ENCODE measurements at regions not wholly inside any gene's neighbourhood (a gene's known extent, or its start where the extent isn't known, plus 50 kb on each side); places are given as distances from the start of the nearest gene placed in this dataset.

GRCh38 chr14:38385343-38385742 lies 129.4 kb upstream of the CLEC14A start (continued):
- TF ChIP-seq CHD7 (IDR thresholded peaks at IDR 0.05; ENCODE audit: insufficient replicate concordance, low read length) (no peak), CBX8 (IDR thresholded peaks at IDR 0.05; ENCODE audit: borderline replicate concordance, low read depth, low read length) (no peak), JUN (IDR thresholded peaks at IDR 0.05; ENCODE audit: low read depth, low read length) (no peak)

Measured in H1 (cell line).